ENCODE measurements at regions not wholly inside any gene's neighbourhood (a gene's known extent, or its start where the extent isn't known, plus 50 kb on each side); places are given as distances from the start of the nearest gene placed in this dataset.
A peak's percentile ranks its signal among the peaks of the same experiment; 100 is the strongest.
"Not testable (repeated sequence)": the region's sequence is repeated elsewhere in the genome, so short reads cannot be mapped to it uniquely, and the experiment has no call there.

- Mint-ChIP-seq H3K27me3 (peaks cover 14% of the 10 kb centered on the region), H3K9me3 (ENCODE audit: low read depth) (no peaks in the 10 kb centered on the region), H3K4me3 (no peak overlapping the region), H3K4me1 (no peaks in the 10 kb centered on the region), H3K27ac (no peak overlapping the region), H3K36me3 (ENCODE audit: low read depth) (no peaks in the 10 kb centered on the region)
- no peak for DNase-seq
- POLR2A ChIA-PET = no interaction called here
- intact Hi-C loops (cut with DNase I, micrococcal nuclease) = no loop called here
- CTCF ChIA-PET = no interaction called here
- no peak for ATAC-seq
These were observed 221.5 kb downstream of the MSX2 start for GRCh38 chr5:174945853-174946252.

- no peak for ATAC-seq
- ChIA-PET POLR2A (no interaction called here), CTCF (interaction anchor here (0.7 kb wide), 1 partner anchor 61 kb away, joined by 3 read pairs; no protein-coding TSS in a partner anchor)
- H3K36me3 Mint-ChIP-seq (ENCODE audit: low read depth) = no peaks in the 10 kb centered on the region
- no peaks in the 10 kb centered on the region for H3K9me3 Mint-ChIP-seq (ENCODE audit: low read depth)
- intact Hi-C loops (cut with DNase I, micrococcal nuclease) = no loop called here
- no peak overlapping the region for H3K27ac Mint-ChIP-seq
- DNase-seq = no peak
- H3K4me1 Mint-ChIP-seq = no peaks in the 10 kb centered on the region
- no peak overlapping the region for H3K4me3 Mint-ChIP-seq
- peaks cover 19% of the 10 kb centered on the region for H3K27me3 Mint-ChIP-seq
These were observed 219.4 kb downstream of the MSX2 start for GRCh38 chr5:174943785-174944184.

- ATAC-seq; H3K4me1 Mint-ChIP-seq; H3K27ac Mint-ChIP-seq; H3K36me3 Mint-ChIP-seq (ENCODE audit: low read depth); intact Hi-C loops (cut with DNase I, micrococcal nuclease); H3K4me3 Mint-ChIP-seq; H3K9me3 Mint-ChIP-seq (ENCODE audit: low read depth); CTCF ChIA-PET; DNase-seq; POLR2A ChIA-PET: not testable (repeated sequence)
- H3K27me3 Mint-ChIP-seq = peaks cover 17% of the 10 kb centered on the region
These were observed 218.6 kb downstream of the MSX2 start for GRCh38 chr5:174943002-174943401.

GRCh38 chr5:174937201-174938123 lies 213.1 kb downstream of the MSX2 start:
- DNase-seq = no peak
- no peak for ATAC-seq
- Mint-ChIP-seq H3K27me3 (peaks cover 21% of the 10 kb centered on the region), H3K4me3 (no peak overlapping the region), H3K36me3 (ENCODE audit: low read depth) (no peaks in the 10 kb centered on the region), H3K9me3 (ENCODE audit: low read depth) (no peaks in the 10 kb centered on the region), H3K27ac (no peak overlapping the region), H3K4me1 (no peaks in the 10 kb centered on the region)
- intact Hi-C loops (cut with DNase I, micrococcal nuclease) = loop anchor here (2.0 to 5.0 kb wide), 2 partner anchors 519 to 610 kb away; no protein-coding TSS in a partner anchor
- POLR2A ChIA-PET = no interaction called here
- CTCF ChIA-PET = interaction anchor here (0.6 kb wide), 2 partner anchors 25 to 868 kb away, joined by 3 read pairs; no protein-coding TSS in a partner anchor

GRCh38 chr5:174935854-174936474 lies 211.6 kb downstream of the MSX2 start:
- intact Hi-C loops (cut with DNase I, micrococcal nuclease) = loop anchor here (1.0 to 5.0 kb wide), 4 partner anchors 26 to 609 kb away; no protein-coding TSS in a partner anchor
- Mint-ChIP-seq H3K36me3 (ENCODE audit: low read depth) (no peaks in the 10 kb centered on the region), H3K4me1 (no peaks in the 10 kb centered on the region), H3K9me3 (ENCODE audit: low read depth) (peaks cover 2% of the 10 kb centered on the region), H3K27me3 (peaks cover 21% of the 10 kb centered on the region), H3K27ac (no peak overlapping the region), H3K4me3 (no peak overlapping the region)
- DNase-seq = peak; percentile 60
- POLR2A ChIA-PET = no interaction called here
- ATAC-seq = no peak
- CTCF ChIA-PET = interaction anchor here (0.6 to 1.4 kb wide), 8 partner anchors 9 to 516 kb away, joined by 3 to 5 read pairs (median 3); no protein-coding TSS in a partner anchor

- H3K9me3 Mint-ChIP-seq (ENCODE audit: low read depth); DNase-seq; CTCF ChIA-PET; intact Hi-C loops (cut with DNase I, micrococcal nuclease); H3K36me3 Mint-ChIP-seq (ENCODE audit: low read depth); POLR2A ChIA-PET; H3K4me3 Mint-ChIP-seq; H3K27ac Mint-ChIP-seq; H3K4me1 Mint-ChIP-seq; ATAC-seq: not testable (repeated sequence)
- peaks cover 12% of the 10 kb centered on the region for H3K27me3 Mint-ChIP-seq
These were observed 206.7 kb downstream of the MSX2 start for GRCh38 chr5:174931033-174931432.

- intact Hi-C loops (cut with DNase I, micrococcal nuclease) = no loop called here
- CTCF ChIA-PET = no interaction called here
- DNase-seq = no peak
These were observed 201.2 kb downstream of the MSX2 start for GRCh38 chr5:174925586-174925985.

GRCh38 chr5:174922955-174923354 lies 198.6 kb downstream of the MSX2 start:
- Mint-ChIP-seq H3K27me3 (peaks cover 6% of the 10 kb centered on the region), H3K9me3 (ENCODE audit: low read depth) (no peaks in the 10 kb centered on the region), H3K4me1 (no peaks in the 10 kb centered on the region), H3K4me3 (no peak overlapping the region), H3K27ac (no peak overlapping the region), H3K36me3 (ENCODE audit: low read depth) (no peaks in the 10 kb centered on the region)
- ChIA-PET CTCF (no interaction called here), POLR2A (no interaction called here)
- intact Hi-C loops (cut with DNase I, micrococcal nuclease) = no loop called here
- ATAC-seq (no peak), DNase-seq (no peak)

More at GRCh38 chr5:174925586-174925985, 201.2 kb downstream of the MSX2 start:
- Mint-ChIP-seq H3K9me3 (ENCODE audit: low read depth) (no peaks in the 10 kb centered on the region), H3K27me3 (no peaks in the 10 kb centered on the region), H3K36me3 (ENCODE audit: low read depth) (no peaks in the 10 kb centered on the region), H3K27ac (no peak overlapping the region), H3K4me3 (no peak overlapping the region), H3K4me1 (no peaks in the 10 kb centered on the region)
- ATAC-seq = no peak
- POLR2A ChIA-PET = no interaction called here

GRCh38 chr5:174920906-174921550 lies 196.6 kb downstream of the MSX2 start:
- ChIA-PET POLR2A (no interaction called here), CTCF (interaction anchor here (0.6 kb wide), 1 partner anchor 8 kb away, joined by 3 read pairs; no protein-coding TSS in a partner anchor)
- DNase-seq (no peak), ATAC-seq (no peak)
- Mint-ChIP-seq H3K27me3 (peaks cover 6% of the 10 kb centered on the region), H3K4me1 (no peaks in the 10 kb centered on the region), H3K27ac (no peak overlapping the region), H3K4me3 (no peak overlapping the region), H3K9me3 (ENCODE audit: low read depth) (no peaks in the 10 kb centered on the region), H3K36me3 (ENCODE audit: low read depth) (no peaks in the 10 kb centered on the region)
- intact Hi-C loops (cut with DNase I, micrococcal nuclease) = no loop called here

GRCh38 chr5:174919351-174919750 lies 195.0 kb downstream of the MSX2 start:
- ChIA-PET CTCF (no interaction called here), POLR2A (no interaction called here)
- Mint-ChIP-seq H3K27ac (no peak overlapping the region), H3K36me3 (ENCODE audit: low read depth) (no peaks in the 10 kb centered on the region), H3K27me3 (peaks cover 13% of the 10 kb centered on the region), H3K4me1 (no peaks in the 10 kb centered on the region), H3K9me3 (ENCODE audit: low read depth) (no peaks in the 10 kb centered on the region), H3K4me3 (no peak overlapping the region)
- ATAC-seq = no peak
- DNase-seq = no peak
- intact Hi-C loops (cut with DNase I, micrococcal nuclease) = no loop called here

- intact Hi-C loops (cut with DNase I, micrococcal nuclease) = no loop called here
- no peak for ATAC-seq
- Mint-ChIP-seq H3K4me1 (no peaks in the 10 kb centered on the region), H3K27me3 (peaks cover 17% of the 10 kb centered on the region), H3K4me3 (no peak overlapping the region), H3K9me3 (ENCODE audit: low read depth) (no peaks in the 10 kb centered on the region), H3K27ac (no peak overlapping the region), H3K36me3 (ENCODE audit: low read depth) (no peaks in the 10 kb centered on the region)
- ChIA-PET CTCF (no interaction called here), POLR2A (no interaction called here)
- DNase-seq = no peak
These were observed 194.3 kb downstream of the MSX2 start for GRCh38 chr5:174918655-174919054.
